HG03066 (cell line): ENCODE measurements at regions not wholly inside any gene's neighbourhood (a gene's known extent, or its start where the extent isn't known, plus 50 kb on each side); places are given as distances from the start of the nearest gene placed in this dataset.

Experiments
- ATAC-seq: cut with Tn5 transposase; IDR thresholded peaks from one replicate; pipeline ENCODE4 v1.9.1; 2021; ENCODE audit warnings: low read depth; ENCODE audit not compliant: unreplicated experiment

GRCh38 chr1:207971331-207972219, 60.6 kb upstream of the CD34 start:
- no peak for ATAC-seq

- ATAC-seq = no peak
These were observed 59.7 kb upstream of the CD34 start for GRCh38 chr1:207970329-207971233.

- ATAC-seq = no peak
These were observed 58.6 kb upstream of the CD34 start for GRCh38 chr1:207969528-207969927.

GRCh38 chr1:207968521-207969009, 57.6 kb upstream of the CD34 start:
- no peak for ATAC-seq

GRCh38 chr1:207967703-207968102, 56.8 kb upstream of the CD34 start:
- ATAC-seq = no peak

GRCh38 chr1:207966521-207966920, 55.6 kb upstream of the CD34 start:
- ATAC-seq = no peak

- no peak for ATAC-seq
These were observed 54.8 kb upstream of the CD34 start for GRCh38 chr1:207965392-207966387.

GRCh38 chr1:207964195-207964966, 53.5 kb upstream of the CD34 start:
- ATAC-seq = no peak

- peak; percentile 77 for ATAC-seq
These were observed 52.7 kb upstream of the CD34 start for GRCh38 chr1:207963427-207964194.

- peak; percentile 24 for ATAC-seq
These were observed 51.9 kb upstream of the CD34 start for GRCh38 chr1:207962716-207963426.
